Endothelial cell of umbilical vein (primary cell): ENCODE measurements at regions not wholly inside any gene's neighbourhood (a gene's known extent, or its start where the extent isn't known, plus 50 kb on each side); places are given as distances from the start of the nearest gene placed in this dataset.

ENCODE experiments used
- BruUV-seq: library from RNA; stranded (reverse); fragments of 400-500 nt; replicated peaks from 2 replicates; lab custom pipeline; 2021; lab: Mats Ljungman, UMichigan
- CTCF ChIA-PET: fragments of 300-600, 350-600 bp; sonication (Branson Sonifier 250); formaldehyde crosslinking; loops from one replicate; lab custom pipeline; 2021; ENCODE audit warnings: antibody characterized with exemption, inconsistent platforms; lab: Charles Lee
- POLR2A ChIA-PET: fragments of 300-600, 350-600 bp; sonication (Branson Sonifier 250); formaldehyde crosslinking; loops from one replicate; lab custom pipeline; 2021; ENCODE audit warnings: antibody characterized with exemption, inconsistent platforms; lab: Charles Lee
- DNase-seq: peaks from one replicate; pipeline ENCODE4 v3.0.0-alpha.2; 2011; ENCODE audit warnings: low read depth, low spot score
- FAIRE-seq: peaks from 2 replicates; lab custom pipeline; 2011; peaks lifted over from hg19 to GRCh38; lab: Jason Lieb, UNC
- H2AFZ ChIP-seq: 2 replicates; pipeline ENCODE4 v1.6.0; 2012; ENCODE audit warnings: low read depth, low read length, control low read depth, inconsistent platforms
- H3K27ac ChIP-seq: 2 replicates; pipeline ENCODE4 v1.5.1; 2011; ENCODE audit warnings: low read depth, mild to moderate bottlenecking, control low read depth, low read length, moderate library complexity; ENCODE audit not compliant: insufficient read depth
- H3K27me3 ChIP-seq, 2 experiments: 2 replicates each; pipeline versions ENCODE4 v1.6.0 to v1.6.1; 2011; ENCODE audit warnings: low read length in 2 of 2, mixed read lengths in 1 of 2; ENCODE audit not compliant: control insufficient read depth in 2 of 2, insufficient read depth in 2 of 2
- H3K36me3 ChIP-seq, 2 experiments: 2 replicates in 1 of 2; 3 replicates in 1 of 2; pipeline ENCODE4 v1.5.1; 2011; ENCODE audit warnings: low read length in 2 of 2, mild to moderate bottlenecking in 1 of 2, moderate library complexity in 1 of 2; ENCODE audit not compliant: control insufficient read depth in 2 of 2, insufficient read depth in 2 of 2; ENCODE audit errors: extremely low read depth in 1 of 2
- H3K4me1 ChIP-seq: 3 replicates; pipeline ENCODE4 v1.5.1; 2011; ENCODE audit warnings: mild to moderate bottlenecking, low read length; ENCODE audit not compliant: control insufficient read depth, insufficient read depth; ENCODE audit errors: extremely low read depth
- H3K4me2 ChIP-seq: 2 replicates; pipeline ENCODE4 v1.6.1; 2011; ENCODE audit warnings: low read length, control low read depth, mixed read lengths; ENCODE audit not compliant: insufficient read depth
- H3K4me3 ChIP-seq, 3 experiments: fragments of 200-600 bp in 1 of 3; sonication (generic), shearing (Covaris generic) in 1 of 3; replicated peaks in 1 of 3; 2 replicates each; pipeline ENCODE4 v1.5.1; 2011 to 2016; ENCODE audit warnings: control low read depth in 3 of 3, low read length in 3 of 3, mild to moderate bottlenecking in 2 of 3, inconsistent platforms in 1 of 3, low read depth in 1 of 3, moderate library complexity in 1 of 3; ENCODE audit not compliant: insufficient read depth in 1 of 3
- H3K79me2 ChIP-seq: 2 replicates; pipeline ENCODE4 v1.6.0; 2012; ENCODE audit warnings: low read length, inconsistent platforms; ENCODE audit not compliant: control insufficient read depth, insufficient read depth
- H3K9ac ChIP-seq: replicated peaks from 2 replicates; pipeline ENCODE3; 2011; ENCODE audit warnings: low read length, control low read depth; ENCODE audit not compliant: insufficient read depth; ENCODE audit errors: extremely low read depth
- H3K9me1 ChIP-seq: replicated peaks from 3 replicates; pipeline ENCODE4 v1.6.0; 2011; ENCODE audit warnings: mild to moderate bottlenecking, low read length; ENCODE audit not compliant: control insufficient read depth, insufficient read depth; ENCODE audit errors: extremely low read depth
- H3K9me3 ChIP-seq: replicated peaks from 2 replicates; pipeline ENCODE4 v1.5.1; 2012; ENCODE audit warnings: low read length, inconsistent platforms; ENCODE audit not compliant: control insufficient read depth, insufficient read depth
- H4K20me1 ChIP-seq: replicated peaks from 2 replicates; pipeline ENCODE3; 2011; ENCODE audit warnings: mild to moderate bottlenecking, low read length; ENCODE audit not compliant: control insufficient read depth, insufficient read depth; ENCODE audit errors: extremely low read depth
- CTCF ChIP-seq, 2 donors: IDR thresholded peaks; 1 replicate in 1 of 2; 2 replicates in 1 of 2; pipeline ENCODE4 v1.5.1; 2011; ENCODE audit warnings: low read length in 2 of 2, mild to moderate bottlenecking in 2 of 2, moderate library complexity in 2 of 2, control low read depth in 1 of 2, inconsistent platforms in 1 of 2, low read depth in 1 of 2; ENCODE audit not compliant: insufficient read depth in 1 of 2; ENCODE audit errors: extremely low read depth in 1 of 2
- EZH2 ChIP-seq: IDR thresholded peaks from 2 replicates; pipeline ENCODE4 v1.6.1; 2012; ENCODE audit warnings: borderline replicate concordance, low read depth, mild to moderate bottlenecking, moderate library complexity, low read length, inconsistent platforms; ENCODE audit not compliant: severe bottlenecking
- FOS ChIP-seq: IDR thresholded peaks from 2 replicates; pipeline ENCODE4 v1.6.1; 2011; ENCODE audit warnings: mild to moderate bottlenecking, low read length, moderate library complexity, borderline replicate concordance; ENCODE audit not compliant: insufficient read depth
- GATA2 ChIP-seq: IDR thresholded peaks from 2 replicates; pipeline ENCODE4 v1.7.0; 2011; ENCODE audit warnings: low read depth, mild to moderate bottlenecking, moderate library complexity, mixed read lengths, low read length; ENCODE audit not compliant: insufficient read length, insufficient read depth
- JUN ChIP-seq: IDR thresholded peaks from 2 replicates; pipeline ENCODE4 v1.6.1; 2011; ENCODE audit warnings: borderline replicate concordance, low read depth; ENCODE audit not compliant: insufficient read length, insufficient read depth
- MAX ChIP-seq: IDR thresholded peaks from 2 replicates; pipeline ENCODE4 v1.6.1; 2011; ENCODE audit not compliant: insufficient read depth, insufficient read length
- MYC ChIP-seq: IDR thresholded peaks from one replicate; pipeline ENCODE4 v1.6.1; 2011; ENCODE audit warnings: mild to moderate bottlenecking, low read depth, low read length
- POLR2A ChIP-seq: IDR thresholded peaks from 2 replicates; pipeline ENCODE4 v1.6.1; 2012; ENCODE audit warnings: low read depth, mild to moderate bottlenecking, control low read depth, low read length
- POLR2AphosphoS5 ChIP-seq: IDR thresholded peaks from 2 replicates; pipeline ENCODE4 v1.6.1; 2012; ENCODE audit warnings: low read depth, mild to moderate bottlenecking, control low read depth, low read length, moderate library complexity; ENCODE audit not compliant: insufficient read depth
- dilution Hi-C: fragments of 300-500 bp; cut with MboI; formaldehyde crosslinking; loops from one replicate; pipeline ENCODE4 v1.15.0; 2019; ENCODE audit warnings: low sequenced_read_pairs; ENCODE audit not compliant: extremely low pct_ligation_motif_present
- intact Hi-C: fragments of 100-400 bp; cut with micrococcal nuclease; formaldehyde crosslinking; loops from one replicate; pipeline ENCODE4 v1.10.0; 2022

DNA sequence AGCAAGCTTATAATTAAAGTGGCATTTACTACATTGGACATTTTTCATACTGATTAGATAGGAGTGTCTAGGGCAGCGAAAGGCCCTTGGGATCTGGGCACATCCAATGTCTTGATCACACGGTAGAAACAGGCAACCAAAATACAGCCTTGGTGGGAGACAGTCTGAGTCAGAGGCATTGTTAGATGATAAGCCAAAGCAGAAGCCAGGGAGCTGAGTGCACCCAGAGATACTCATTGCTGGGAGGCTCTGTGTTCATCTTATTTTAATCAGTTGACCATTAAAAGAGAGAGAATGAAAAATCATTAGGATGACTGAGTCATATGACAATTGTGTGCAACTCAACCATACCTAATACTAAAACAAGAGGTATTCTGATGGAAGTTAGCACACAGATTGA, 109.5 kb downstream of the LCA5 start:
- intact Hi-C loops, result no loop called here
- FAIRE-seq (no peak), DNase-seq (no peak)
- no peaks in the 10 kb centered on the region for H3K36me3 ChIP-seq
- no peak overlapping the region for H3K9ac ChIP-seq
- no peak overlapping the region for H3K4me2 ChIP-seq
- H3K4me1 ChIP-seq, result no peaks in the 10 kb centered on the region
- BruUV-seq, result no TSS peak
- no peaks in the 10 kb centered on the region for H3K27me3 ChIP-seq
- dilution Hi-C loops, result no loop called here
- no peak overlapping the region for H3K4me3 ChIP-seq
- TF ChIP-seq FOS (no peak), POLR2AphosphoS5 (no peak), JUN (no peak), MYC (no peak), GATA2 (no peak), EZH2 (no peak), POLR2A (no peak), MAX (no peak), CTCF (IDR thresholded peaks at IDR 0.05; ENCODE audit: extremely low read depth in 1 of 2, insufficient read depth in 1 of 2, low read depth in 1 of 2, low read length in 2 of 2) (no peak)
- H3K9me1 ChIP-seq, result no peaks in the 10 kb centered on the region
- no peaks in the 10 kb centered on the region for H4K20me1 ChIP-seq
- POLR2A ChIA-PET, result no interaction called here
- H3K27ac ChIP-seq, result no peak overlapping the region
- no peak overlapping the region for H2AFZ ChIP-seq
- no peaks in the 10 kb centered on the region for H3K79me2 ChIP-seq
- no peaks in the 10 kb centered on the region for H3K9me3 ChIP-seq
- CTCF ChIA-PET, result interaction anchor here (1.0 to 1.1 kb wide), 2 partner anchors 13 kb away, joined by 3 read pairs; no protein-coding TSS in a partner anchor
